ENCODE measurements at regions not wholly inside any gene's neighbourhood (a gene's known extent, or its start where the extent isn't known, plus 50 kb on each side); places are given as distances from the start of the nearest gene placed in this dataset.

DNA sequence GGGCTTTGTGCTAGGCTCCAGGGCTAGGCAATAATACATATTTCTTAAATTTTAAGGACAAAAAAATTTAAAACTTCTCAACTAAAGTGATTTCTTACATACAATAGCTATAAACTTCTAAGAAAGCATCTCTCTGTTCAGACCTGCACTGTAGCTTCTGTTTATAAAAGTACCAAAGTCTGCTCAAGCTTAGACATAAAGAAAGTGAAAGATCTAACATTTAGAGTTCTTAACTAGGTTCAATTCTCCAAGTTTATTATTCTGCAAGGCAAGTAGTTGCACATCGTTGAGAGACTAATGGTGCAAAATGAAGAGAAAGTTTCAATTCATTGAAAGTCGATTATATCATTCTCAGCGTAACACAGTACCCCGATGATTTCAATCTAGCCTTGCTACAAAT lies 857.4 kb upstream of the HTR2C start:
- DNase-seq, result no peak

DNA sequence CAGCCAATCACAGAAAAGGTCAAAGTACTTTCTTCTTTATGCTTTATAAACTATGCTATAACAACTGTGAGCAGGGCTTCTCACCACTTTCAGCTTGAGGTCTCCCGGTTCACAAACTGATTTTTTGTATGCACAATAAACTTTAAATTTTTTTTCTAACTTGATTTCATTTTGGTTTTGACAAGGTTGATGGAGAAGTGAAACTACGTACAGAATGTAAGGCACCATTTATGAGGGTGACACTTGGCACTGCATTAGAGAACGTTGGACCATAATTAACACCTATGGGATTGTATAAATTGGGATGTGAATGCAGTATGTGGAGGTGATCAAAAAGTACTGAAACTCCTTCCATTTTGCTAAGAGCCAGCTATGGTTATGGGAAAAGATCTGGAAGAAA lies 857.9 kb upstream of the HTR2C start:
- no peak for DNase-seq

DNA sequence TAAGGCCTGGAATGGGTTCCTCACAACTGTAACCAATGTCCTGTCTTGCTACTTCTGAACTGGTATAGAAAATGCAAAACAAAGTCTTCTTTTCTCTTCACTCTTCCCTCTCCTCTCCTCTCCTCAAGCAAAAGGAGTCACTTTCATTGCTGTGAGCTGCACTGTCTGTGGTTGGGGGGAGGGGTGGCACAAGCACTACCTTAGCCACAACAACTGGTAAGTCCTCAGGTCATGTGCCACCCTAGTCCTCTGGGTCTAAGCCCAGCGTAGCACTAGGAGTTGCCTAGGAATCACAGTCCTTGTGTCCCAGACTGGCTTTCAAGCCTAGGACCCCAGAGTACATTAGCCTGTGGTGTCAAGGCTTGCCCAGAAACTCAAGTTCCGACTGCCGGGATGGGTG lies 859.3 kb upstream of the AMOT start:
- no peak for DNase-seq

DNA sequence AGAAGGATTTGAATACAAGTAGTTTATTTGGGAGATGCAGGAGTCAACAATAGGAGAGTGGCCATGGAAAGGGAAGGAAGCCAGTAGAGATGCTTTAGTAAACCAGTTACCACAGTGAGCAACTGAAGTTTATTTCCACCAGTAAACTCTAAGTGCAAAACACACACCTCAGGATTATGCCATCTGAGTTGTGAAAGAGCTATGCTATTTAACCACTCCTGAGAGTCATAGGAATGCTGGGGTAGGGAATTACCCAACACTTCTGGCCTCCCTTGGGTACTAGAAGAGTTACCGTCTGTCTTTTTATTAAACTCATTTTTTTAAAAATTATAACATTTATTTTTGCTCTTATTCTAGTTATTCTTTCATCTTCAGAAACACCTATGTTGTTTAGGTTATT lies 834.6 kb upstream of the AMOT start:
- peak; percentile 0 for DNase-seq

DNA sequence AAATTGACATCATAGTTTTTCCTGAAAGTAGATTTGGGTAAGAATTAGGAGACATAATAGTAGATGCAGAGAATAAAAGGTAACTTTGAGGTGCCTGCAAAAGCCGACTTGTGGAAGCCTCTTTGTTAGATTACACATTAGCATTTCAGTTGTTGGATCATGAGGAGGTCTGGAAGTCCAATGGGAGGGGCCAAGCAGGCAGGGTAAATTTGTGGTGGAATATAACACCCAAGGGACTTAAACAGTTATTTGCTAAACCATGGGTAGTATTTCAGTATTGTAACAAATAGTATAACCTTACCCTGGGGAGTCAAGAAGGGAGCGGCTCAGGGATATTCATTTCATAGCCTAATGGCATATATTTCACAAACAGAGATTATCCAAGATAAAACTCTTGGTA lies 810.7 kb upstream of the AMOT start:
- no peak for DNase-seq

DNA sequence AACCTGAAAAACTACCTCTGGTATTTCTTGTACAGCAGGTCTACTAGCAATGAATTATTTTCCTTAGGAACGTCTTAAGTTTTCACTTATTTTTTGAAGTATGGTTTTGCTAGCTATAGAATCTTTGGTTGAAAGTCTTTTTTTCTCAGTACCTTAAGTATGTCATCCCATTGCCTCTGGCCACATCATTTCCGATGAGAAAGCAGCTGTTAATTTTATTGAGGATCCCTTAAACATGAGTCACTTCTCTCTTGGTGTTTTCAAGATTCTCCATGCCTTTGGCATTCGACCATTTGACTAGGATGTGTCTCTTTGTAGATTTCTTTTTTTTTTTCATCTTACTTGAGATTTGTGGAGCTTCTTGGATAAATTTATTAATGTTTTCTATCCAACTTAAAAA lies 803.8 kb upstream of the AMOT start:
- DNase-seq, result peak; percentile 65

DNA sequence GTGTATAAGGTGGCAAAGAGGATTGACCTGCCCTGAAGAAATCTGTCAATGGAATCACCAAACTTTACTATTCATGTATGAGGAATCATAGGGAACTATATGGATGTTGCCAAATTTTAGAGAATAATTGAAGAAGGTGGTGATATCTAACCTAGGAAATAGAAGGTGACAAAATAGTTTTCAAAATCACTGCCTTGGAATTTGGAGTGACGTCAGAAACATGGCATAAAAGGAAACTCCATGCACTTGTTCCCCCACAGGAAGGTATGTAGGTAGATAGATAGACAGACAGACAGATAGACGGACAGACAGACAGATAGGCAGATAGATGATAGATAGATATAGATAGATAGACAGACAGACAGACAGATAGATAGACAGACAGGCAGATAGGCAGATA lies 793.9 kb upstream of the AMOT start:
- DNase-seq, result no peak

DNA sequence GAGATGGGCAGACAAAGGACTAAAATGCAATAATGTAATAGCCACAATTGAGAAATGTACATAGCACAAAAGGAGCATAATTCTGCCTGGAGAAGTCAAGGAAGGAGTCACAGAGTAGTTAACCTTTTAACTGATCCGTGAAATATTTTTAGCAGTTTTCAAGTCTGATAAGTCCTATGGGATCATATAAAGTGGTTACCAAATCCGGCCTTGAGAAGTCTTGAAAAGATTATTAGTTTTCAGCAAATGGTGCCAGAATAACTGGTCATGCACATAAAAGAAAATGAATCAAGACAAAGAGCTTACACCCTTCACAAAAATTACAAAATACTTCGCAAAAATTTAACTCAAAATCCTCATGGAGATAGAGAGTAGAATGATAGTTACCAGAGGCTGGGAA lies 788.7 kb upstream of the AMOT start:
- DNase-seq, result no peak

DNA sequence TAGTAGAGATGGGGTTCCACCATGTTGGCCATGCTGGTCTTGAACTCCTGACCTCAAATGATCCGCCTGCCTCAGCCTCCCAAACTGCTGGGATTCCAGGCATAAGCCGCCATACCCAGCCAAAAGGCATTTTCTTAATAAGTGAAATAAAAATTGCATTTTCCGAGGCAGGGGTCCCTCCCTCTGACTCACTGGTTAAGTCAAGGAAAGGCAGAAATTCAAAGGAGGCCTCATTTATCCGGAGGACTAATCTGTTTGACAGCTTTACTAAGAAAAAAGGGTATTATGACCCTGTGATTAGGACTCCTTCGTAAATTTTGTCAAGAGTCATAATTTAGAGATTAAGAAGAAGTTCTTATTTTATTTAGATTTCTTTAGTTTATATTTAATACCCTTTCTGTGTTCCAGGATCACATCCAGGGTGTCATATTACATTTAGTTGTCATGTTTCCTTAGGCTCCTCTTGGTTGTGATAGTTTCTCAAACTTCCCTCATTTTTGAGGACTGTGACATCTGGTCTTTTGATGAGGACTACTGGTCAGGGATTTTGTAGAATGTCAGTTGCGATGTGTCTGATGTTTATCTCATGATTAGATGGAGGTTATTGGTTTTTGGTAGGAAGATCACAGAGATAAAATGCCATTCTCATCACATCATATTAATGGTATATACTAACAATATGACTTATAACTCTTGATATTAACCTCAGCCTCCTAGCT lies 753.7 kb upstream of the AMOT start:
- no peak for DNase-seq

DNA sequence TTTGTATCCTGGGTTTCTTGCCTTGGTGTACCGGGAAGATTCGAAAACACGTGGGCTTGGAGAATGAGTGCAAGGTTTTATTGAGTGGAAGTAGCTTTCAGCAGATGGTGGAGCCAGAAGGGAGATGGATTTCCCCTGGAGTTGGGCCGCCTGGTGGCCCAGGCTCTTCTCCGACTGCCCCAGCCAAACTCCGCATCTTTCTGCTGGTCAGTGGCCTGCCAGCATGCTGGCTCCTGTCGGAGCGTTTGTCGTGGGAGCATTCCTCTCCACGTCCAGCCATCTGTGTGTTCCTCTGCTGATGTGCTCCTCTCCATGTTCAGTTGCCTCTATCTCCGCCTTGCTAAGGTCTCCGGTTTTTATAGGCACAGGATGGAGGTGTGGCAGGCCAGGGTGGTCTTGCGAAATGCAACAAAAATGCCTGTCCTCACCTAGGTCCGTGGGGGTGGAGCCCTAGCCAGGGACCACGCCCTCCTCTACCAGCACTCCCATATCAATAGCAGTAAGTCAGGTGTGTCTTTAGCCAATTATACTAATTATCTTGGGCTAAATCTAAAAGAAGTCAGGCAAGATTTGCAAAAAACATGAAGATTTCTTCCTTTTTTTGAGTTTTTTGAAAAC lies 745.8 kb upstream of the AMOT start:
- DNase-seq, result no peak

DNA sequence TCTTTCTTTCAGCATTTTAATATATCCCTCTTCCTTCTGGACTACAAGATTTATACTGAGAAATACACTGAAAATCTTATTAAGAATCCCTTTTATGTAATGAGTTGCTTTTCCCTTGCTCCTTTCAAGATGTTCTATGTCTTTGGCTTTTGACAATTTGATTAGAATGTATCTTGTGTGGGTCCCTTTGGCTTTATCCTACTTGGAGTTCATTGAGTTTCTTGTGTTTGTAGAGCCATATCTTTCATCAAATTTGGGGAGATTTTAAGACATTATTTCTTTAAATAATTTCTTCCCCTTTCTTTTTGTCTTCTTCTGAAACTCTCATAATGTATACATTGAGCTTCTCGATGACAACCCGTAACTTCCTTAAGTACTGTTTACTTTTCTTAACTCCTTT lies 739.9 kb upstream of the AMOT start:
- no peak for DNase-seq

DNA sequence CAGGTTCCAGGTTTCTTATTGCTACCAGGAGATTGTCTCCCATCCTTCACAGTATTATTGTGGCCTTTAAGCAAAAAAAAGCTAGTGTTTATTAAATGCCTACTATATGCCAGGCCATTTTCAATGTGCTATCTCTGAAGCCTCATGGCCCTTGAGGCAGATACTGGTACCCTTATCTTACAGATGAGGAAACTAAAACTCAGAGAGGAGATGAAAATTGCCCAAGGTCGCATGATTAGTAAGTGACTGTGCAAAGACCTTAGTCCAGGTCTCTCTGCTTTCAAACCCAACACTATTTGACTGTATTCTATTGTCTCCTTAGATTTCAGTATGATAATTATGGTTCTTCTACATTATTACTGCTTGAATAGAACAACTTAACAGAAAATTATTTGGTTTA lies 717.9 kb upstream of the AMOT start:
- DNase-seq, result no peak

DNA sequence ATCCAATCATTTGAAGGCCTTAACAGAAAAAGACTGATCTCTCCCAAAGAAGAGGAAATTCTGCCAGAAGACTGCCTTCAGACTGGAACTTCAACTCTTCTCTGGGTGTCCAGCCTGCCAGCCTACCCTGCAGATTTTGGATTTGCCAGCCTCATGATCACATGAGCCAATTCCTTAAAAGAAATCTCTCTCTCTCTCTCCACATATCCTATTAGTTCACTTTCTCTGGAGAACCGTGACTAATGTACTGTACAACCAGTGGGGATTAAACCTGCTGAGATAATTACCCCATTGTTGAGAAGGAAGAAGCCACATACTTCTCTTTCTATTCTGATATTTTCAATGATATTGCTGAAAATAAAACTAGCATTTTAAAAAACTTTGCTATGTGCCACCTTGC lies 711.3 kb upstream of the AMOT start:
- no peak for DNase-seq

DNA sequence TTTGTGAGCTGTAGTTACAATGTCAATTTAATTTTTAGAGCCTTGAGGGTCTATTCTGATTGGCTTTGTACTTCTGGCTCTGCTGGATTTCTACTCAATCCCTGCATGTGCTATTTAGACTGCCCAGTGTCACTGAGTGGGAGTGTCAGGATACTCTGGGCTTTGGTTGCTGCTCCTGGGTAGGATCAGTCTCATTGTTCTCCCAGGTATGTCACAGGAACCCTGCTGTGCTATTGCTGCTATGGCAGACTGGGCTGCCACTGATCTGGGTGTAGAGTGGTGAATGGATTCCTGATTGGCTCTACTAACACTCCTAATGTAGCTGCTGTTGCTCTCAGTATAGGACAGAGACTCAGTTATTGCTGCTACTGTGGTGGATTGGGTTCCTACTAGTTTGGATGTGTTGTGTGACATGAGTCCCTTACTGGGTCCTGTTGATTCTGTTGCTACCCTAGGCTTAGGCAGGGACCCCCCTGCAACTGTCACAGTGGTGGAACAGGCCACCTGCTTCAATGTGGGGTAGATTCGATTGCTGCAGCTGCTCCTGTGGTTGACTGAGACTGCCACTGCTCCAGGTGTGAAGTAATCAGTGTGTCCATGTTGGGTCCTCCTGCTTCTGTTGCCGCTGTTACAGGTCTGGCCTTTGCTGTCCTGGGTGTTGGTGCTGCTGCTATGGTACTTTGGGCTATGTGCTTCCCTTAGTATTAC lies 707.8 kb upstream of the AMOT start:
- DNase-seq, result no peak

DNA sequence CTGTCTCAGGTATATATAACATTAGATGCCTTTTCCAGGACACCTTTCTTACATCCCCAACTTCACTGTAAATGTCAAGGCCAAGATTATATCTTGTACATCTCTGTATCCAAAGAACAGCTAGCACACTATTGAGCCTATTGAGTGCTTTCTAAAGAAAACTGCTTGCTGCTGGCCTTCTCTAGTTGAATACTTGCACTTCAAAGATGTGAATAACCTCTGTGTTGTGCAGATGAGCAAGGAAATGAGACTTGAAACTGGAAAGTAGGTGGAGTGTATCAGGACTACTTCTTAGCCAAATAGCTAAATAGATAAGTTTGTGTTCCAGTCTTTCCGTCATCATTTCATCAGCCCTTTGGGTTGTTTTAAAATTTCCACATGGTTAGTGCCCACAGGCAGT lies 704.4 kb upstream of the AMOT start:
- no peak for DNase-seq

DNA sequence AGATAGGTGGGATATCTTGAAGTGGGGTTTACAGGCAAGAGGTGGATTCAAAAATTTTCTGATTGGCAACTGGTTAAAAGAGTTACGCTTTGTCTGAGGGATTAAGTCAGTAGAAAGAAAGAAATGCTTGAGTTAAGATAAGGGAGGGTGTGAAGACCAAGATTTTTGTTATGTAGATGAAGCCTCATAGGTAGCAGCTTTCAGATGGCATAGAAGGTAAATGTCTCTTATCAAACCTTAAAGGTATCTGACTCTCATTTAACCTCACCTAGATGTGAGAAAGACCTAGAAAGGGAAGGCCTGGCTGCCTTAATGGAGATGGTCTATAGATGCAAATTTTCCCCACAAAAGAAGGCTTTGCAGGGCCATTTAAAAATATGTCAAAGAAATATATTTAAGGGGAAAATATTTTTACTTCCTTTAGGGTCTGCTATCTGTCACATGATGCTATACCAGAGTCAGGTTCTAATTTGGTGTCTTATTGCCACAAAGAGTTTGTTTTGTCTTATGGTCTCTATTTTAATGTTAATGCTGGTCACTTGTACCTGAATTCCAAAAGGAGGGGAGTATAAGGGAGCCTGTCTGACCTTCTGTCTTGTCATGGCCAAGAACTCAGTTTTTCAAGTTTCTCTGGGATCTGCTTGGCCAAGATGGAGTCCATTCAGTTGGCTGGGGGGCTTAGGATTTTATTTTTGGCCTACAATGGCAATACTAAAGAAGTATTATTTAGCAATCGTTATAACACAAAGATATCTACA lies 699.1 kb upstream of the AMOT start:
- DNase-seq, result no peak

DNA sequence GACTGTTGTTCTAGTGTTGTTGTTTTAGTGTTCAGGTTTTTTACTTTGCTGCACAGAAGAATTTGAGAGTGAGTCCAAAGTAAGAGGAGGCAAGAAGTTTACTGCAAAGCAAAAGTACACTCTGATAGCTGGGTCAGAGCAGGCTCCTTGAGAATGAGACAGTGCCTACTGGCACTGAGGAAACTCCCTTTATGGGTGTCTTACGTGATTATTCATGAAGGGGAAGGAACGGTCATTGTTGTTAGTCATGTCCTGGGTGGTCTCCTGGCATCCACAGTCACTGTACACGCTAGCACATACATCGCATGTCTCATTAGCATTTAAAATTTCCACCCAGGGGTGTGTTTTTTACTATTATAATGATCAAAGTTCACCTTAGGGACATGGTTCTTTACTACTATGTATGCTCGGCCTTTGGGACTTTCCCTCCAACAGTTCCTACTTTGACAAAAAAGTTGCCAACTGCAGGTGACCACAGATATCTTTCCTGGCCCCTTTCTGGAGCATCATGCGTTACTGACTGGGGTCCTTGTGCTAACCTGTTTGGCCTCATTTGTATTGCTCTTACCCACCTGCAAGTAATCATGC lies 688.9 kb upstream of the AMOT start:
- DNase-seq, result no peak

DNA sequence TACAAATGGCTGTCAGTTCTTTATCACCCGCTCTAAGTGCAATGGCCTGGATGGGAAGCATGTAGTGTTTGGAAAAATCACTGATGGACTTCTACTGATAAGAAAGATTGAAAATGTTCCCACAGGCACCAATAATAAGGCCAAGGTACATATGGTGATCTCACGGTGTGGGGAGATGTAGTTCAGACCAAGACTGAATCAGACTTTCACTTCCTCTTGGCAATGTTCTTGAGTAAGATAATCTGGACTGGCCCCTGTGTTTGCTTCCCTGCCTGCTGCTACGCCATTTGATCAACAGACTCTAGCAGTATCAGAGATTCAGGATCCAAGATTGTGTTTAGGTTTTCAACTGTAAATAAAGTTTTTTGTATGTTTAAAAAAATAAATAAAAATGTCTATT lies 682.2 kb upstream of the AMOT start:
- DNase-seq, result no peak

DNA sequence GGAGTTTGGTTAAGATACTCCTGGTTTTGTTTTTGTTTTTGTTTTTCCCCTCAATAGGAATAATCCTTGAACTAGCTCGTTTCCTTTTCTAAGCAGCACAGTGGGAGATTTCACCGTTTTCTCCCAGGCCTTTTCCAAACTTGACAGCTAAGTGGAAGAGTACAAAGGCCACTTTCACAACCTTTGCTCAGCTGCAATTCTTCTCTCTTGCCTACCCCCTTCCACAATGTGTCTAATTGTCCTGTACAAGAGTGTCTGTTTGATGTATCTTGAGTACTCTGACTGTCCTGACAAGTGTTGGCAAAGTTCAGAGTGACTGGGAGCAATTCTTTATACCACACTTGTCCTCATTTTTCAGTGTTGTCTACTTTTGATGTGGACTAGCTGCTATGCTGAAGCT lies 674.3 kb upstream of the AMOT start:
- DNase-seq, result no peak

DNA sequence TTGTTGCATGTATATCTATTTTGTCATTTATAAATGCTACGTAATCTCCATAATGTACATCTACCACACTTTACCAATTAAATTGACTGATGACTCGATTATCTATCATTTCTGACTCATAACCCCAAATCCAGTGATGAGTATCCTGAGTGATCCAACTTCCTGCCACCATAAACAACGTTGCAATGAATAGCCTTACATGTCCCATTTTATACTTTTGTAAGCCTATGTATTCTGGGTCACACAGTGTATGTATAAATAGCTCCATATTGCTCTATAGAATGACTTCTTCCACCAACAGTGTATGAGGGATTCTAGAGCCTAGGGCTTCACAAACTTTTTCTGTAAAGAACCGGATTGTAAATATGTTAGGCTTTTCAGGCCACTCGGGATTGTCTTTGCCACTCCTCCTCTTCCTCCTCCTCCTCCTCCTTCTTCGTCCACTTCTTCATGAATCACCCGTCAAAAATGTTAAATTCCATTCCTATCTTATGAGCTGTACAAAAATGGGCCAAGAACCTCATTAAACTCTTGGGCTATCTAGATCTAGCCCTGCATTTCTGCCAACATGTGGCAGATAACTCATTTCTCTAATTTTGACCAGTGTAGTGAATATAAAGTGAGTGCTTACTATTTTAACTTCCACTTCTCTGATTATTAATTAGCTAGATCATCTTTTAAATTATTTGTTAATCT lies 672.2 kb upstream of the AMOT start:
- DNase-seq, result peak; percentile 84

DNA sequence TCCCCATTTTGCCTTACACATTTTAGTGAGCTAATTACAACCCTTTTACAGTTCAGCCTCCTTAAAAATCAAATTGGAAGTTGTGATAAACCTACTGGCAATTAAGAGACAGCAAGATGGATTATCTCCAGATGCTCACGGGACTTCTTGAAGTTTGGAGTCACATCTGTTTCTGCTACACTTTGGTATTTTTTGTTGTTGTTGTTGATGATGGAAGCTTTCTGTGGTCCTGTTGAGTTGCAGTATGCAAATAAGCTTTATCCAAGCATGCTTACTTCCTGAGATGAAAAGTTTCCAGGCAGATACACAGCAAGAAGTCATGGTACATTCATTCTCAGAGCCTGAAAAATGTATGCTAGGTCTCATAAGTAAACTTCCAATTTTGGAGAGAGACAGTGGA lies 670.0 kb upstream of the AMOT start:
- no peak for DNase-seq

DNA sequence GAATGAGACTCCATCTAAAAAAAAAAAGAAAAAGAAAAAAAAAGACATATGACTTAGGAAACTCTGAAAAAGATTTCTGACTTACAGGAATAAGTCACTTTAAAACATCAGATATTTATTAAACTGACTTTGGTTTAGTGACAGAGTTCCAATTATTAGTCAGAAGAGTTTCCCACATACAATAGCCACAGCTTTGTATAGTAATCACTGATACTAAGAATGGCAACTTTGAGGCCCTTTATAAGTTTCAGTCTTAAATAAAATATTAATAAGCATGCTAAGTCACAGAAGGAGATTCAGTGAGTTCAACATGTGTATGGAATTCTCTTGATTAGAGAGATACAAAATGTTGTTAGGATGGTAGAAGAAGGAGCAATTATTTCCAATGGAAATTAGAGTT lies 652.3 kb upstream of the AMOT start:
- DNase-seq, result no peak

DNA sequence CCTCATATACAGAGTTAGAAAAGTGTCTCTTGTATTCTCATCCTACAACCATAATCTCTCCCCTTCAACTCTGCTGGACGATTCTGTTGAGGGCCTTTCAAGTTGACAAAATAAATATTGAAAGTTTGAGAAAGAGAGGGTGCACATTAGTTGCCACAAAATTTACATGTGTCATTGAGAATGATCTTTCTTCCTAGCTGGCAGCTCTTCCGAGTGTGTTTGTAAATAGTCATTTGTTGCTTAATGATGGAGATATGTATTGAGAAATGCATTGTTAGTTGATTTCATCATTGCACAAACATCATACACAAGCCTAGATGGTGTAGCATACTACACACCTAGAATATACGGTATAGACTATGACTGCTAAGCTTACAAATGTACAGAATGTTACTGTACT lies 632.8 kb upstream of the AMOT start:
- no peak for DNase-seq
